HG03039 (cell line): ENCODE measurements at regions not wholly inside any gene's neighbourhood (a gene's known extent, or its start where the extent isn't known, plus 50 kb on each side); places are given as distances from the start of the nearest gene placed in this dataset.
"Not testable (repeated sequence)": the region's sequence is repeated elsewhere in the genome, so short reads cannot be mapped to it uniquely, and the experiment has no call there.

Source experiments
- ATAC-seq: cut with Tn5 transposase; IDR thresholded peaks from one replicate; pipeline ENCODE4 v1.9.1; 2021; ENCODE audit warnings: mild to moderate bottlenecking, moderate library complexity; ENCODE audit not compliant: unreplicated experiment

DNA sequence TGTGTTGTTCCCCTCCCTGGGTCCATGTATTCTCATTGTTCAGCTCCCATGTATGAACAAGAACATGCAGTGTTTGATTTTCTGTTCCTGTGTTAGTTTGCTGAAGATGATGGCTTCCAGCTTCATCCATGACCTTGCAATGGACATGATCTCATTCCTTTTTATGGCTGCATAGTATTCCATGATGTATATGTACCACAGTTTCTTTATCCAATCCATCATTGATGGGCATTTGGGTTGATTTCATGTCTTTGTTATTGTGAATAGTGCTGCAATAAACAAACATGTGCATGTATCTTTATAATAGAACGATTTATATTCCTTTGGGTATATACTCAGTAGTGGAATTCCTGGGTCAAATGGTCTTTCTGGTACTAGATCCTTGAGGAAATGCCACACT is 65.1 kb upstream of the SLC13A1 start:
- not testable (repeated sequence) for ATAC-seq

DNA sequence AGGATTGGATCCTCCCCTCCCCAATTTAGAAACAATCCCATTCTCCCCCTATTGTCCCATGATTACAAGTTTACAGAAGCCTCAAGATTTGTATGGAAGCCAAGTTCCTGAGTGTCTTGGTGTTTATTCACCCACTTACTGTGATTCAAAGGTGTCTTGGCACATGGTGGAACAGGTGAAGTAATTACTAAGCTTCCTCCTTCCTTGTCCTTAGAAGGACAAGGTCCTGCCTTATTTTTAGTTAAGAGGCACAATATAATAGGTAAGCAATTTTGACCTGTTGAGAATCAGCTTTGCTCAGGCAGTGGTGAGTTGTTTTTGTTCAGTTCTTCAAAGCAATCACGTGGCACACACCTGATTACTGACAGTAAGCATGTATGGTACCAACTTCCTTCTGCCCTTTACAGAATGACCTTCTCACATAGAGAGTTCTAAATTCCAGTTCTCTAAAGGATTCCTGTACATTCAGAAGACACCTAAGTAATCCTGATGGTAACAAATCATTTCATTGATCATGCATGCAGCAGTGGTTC is 60.7 kb upstream of the SLC13A1 start:
- ATAC-seq = no peak

GRCh38 chr7:123259759-123260158 is 60.0 kb upstream of the SLC13A1 start:
- no peak for ATAC-seq
